ENCODE measurements at regions not wholly inside any gene's neighbourhood (a gene's known extent, or its start where the extent isn't known, plus 50 kb on each side); places are given as distances from the start of the nearest gene placed in this dataset.

DNA sequence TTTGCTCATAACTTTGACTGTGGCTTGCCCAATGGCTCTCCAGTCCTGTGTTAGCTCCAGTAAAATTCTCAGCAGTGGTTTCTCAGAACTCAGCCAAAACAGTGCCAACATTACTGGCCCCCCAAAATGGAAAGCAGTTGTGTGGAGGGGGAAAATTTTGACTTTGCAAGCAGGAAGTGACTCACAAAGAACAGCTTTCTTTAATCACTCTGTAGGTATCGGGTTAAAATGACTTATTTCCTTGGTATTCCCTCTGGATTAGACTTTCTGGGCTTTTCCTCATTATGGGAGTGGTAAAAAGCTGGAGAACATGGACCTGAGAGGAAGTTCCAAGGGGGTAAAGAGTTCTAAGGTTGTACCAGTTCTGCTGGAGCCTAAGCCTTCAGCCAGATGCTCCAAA is 175.7 kb upstream of the RND3 start:
- Histone ChIP-seq H3K9me3 (ENCODE audit: low read depth, low read length) (no peaks in the 10 kb centered on the region), H3K4me1 (ENCODE audit: insufficient read depth, low read length) (peaks cover 12% of the 10 kb centered on the region), H3K4me3 (ENCODE audit: insufficient read depth, low read length) (no peak overlapping the region), H2AFZ (ENCODE audit: low read length) (peak overlapping the region; percentile 58), H3K36me3 (ENCODE audit: insufficient read depth, low read length) (no peaks in the 10 kb centered on the region), H3K27ac (ENCODE audit: low read depth, low read length) (peak overlapping the region; percentile 83), H4K20me1 (ENCODE audit: insufficient read depth, low read length) (no peaks in the 10 kb centered on the region), H3K79me2 (ENCODE audit: insufficient read depth, low read length) (no peaks in the 10 kb centered on the region), H3K4me2 (ENCODE audit: insufficient read depth, low read length) (peak overlapping the region; percentile 5), H3K27me3 (ENCODE audit: insufficient read depth, low read length) (no peaks in the 10 kb centered on the region)
- DNase-seq (ENCODE audit: insufficient read length, low spot score, missing footprints) = no peak
- TF ChIP-seq, protein P1, sequence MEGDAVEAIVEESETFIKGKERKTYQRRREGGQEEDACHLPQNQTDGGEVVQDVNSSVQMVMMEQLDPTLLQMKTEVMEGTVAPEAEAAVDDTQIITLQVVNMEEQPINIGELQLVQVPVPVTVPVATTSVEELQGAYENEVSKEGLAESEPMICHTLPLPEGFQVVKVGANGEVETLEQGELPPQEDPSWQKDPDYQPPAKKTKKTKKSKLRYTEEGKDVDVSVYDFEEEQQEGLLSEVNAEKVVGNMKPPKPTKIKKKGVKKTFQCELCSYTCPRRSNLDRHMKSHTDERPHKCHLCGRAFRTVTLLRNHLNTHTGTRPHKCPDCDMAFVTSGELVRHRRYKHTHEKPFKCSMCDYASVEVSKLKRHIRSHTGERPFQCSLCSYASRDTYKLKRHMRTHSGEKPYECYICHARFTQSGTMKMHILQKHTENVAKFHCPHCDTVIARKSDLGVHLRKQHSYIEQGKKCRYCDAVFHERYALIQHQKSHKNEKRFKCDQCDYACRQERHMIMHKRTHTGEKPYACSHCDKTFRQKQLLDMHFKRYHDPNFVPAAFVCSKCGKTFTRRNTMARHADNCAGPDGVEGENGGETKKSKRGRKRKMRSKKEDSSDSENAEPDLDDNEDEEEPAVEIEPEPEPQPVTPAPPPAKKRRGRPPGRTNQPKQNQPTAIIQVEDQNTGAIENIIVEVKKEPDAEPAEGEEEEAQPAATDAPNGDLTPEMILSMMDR (IDR thresholded peaks at IDR 0.05; ENCODE audit: extremely low read depth, low read depth, low read length) = no peak

DNA sequence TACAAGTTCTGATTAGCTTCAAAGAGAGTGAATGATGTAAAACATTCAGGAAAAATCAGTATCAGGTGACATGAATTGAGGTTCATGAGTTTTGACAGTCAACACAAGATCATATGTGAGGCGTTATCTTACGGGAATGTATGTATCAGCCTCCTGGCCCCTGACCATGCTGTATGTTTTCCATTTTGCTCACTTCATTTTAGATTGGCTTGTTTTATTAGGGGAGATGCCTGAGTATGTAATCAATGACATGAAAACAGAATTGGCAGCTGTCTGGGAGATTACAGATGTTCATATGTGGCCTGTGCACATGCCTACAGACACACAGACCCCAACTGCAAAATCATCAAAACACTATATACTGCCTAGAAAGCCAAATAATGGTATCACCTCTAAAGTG is 168.5 kb upstream of the RND3 start:
- Histone ChIP-seq H3K4me2 (ENCODE audit: insufficient read depth, low read length) (no peak overlapping the region), H3K27me3 (ENCODE audit: insufficient read depth, low read length) (no peaks in the 10 kb centered on the region), H3K79me2 (ENCODE audit: insufficient read depth, low read length) (no peaks in the 10 kb centered on the region), H3K9me3 (ENCODE audit: low read depth, low read length) (no peaks in the 10 kb centered on the region), H2AFZ (ENCODE audit: low read length) (no peak overlapping the region), H3K36me3 (ENCODE audit: insufficient read depth, low read length) (no peaks in the 10 kb centered on the region), H3K27ac (ENCODE audit: low read depth, low read length) (no peak overlapping the region), H3K4me1 (ENCODE audit: insufficient read depth, low read length) (no peaks in the 10 kb centered on the region), H4K20me1 (ENCODE audit: insufficient read depth, low read length) (no peaks in the 10 kb centered on the region), H3K4me3 (ENCODE audit: insufficient read depth, low read length) (no peak overlapping the region)
- no peak for DNase-seq (ENCODE audit: insufficient read length, low spot score, missing footprints)
- TF ChIP-seq, protein P1 (IDR thresholded peaks at IDR 0.05; ENCODE audit: extremely low read depth, low read depth, low read length) = no peak

- no peaks in the 10 kb centered on the region for H3K4me1 ChIP-seq (ENCODE audit: insufficient read depth, low read length)
- H3K79me2 ChIP-seq (ENCODE audit: insufficient read depth, low read length) = no peaks in the 10 kb centered on the region
- H4K20me1 ChIP-seq (ENCODE audit: insufficient read depth, low read length) = no peaks in the 10 kb centered on the region
- no peaks in the 10 kb centered on the region for H3K9me3 ChIP-seq (ENCODE audit: low read depth, low read length)
- TF ChIP-seq, protein P1 (IDR thresholded peaks at IDR 0.05; ENCODE audit: extremely low read depth, low read depth, low read length) = no peak
- H2AFZ ChIP-seq (ENCODE audit: low read length) = no peak overlapping the region
- H3K4me2 ChIP-seq (ENCODE audit: insufficient read depth, low read length) = no peak overlapping the region
- no peak overlapping the region for H3K27ac ChIP-seq (ENCODE audit: low read depth, low read length)
- no peaks in the 10 kb centered on the region for H3K27me3 ChIP-seq (ENCODE audit: insufficient read depth, low read length)
- H3K36me3 ChIP-seq (ENCODE audit: insufficient read depth, low read length) = no peaks in the 10 kb centered on the region
- no peak for DNase-seq (ENCODE audit: insufficient read length, low spot score, missing footprints)
- no peak overlapping the region for H3K4me3 ChIP-seq (ENCODE audit: insufficient read depth, low read length)
Observed at GRCh38 chr2:150653351-150653750, 165.9 kb upstream of the RND3 start.

DNA sequence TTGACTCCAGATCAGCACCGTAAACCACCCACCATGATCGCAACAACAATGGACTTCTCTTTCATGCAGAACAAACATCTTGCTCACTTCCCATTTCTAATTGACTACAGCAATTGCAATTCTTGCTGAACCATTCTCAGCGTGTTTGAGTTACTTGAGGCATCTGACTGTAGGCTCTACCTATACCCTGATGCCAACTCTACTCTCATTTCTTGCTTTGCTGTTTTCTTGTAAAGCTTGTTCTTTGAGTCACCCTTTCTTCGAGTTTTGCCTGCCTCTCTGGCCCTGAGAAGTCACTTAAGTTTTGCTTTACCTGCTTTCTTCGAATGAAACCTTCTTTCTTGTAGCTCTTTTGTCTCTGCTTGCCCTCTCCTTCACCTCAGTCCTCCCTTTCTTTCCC is 160.5 kb upstream of the RND3 start:
- no peaks in the 10 kb centered on the region for H3K9me3 ChIP-seq (ENCODE audit: low read depth, low read length)
- TF ChIP-seq, protein P1 (IDR thresholded peaks at IDR 0.05; ENCODE audit: extremely low read depth, low read depth, low read length) = no peak
- peaks cover 38% of the 10 kb centered on the region for H3K4me1 ChIP-seq (ENCODE audit: insufficient read depth, low read length)
- no peak overlapping the region for H3K27ac ChIP-seq (ENCODE audit: low read depth, low read length)
- no peak for DNase-seq (ENCODE audit: insufficient read length, low spot score, missing footprints)
- H3K4me2 ChIP-seq (ENCODE audit: insufficient read depth, low read length) = no peak overlapping the region
- H3K36me3 ChIP-seq (ENCODE audit: insufficient read depth, low read length) = no peaks in the 10 kb centered on the region
- no peaks in the 10 kb centered on the region for H3K79me2 ChIP-seq (ENCODE audit: insufficient read depth, low read length)
- no peaks in the 10 kb centered on the region for H4K20me1 ChIP-seq (ENCODE audit: insufficient read depth, low read length)
- H3K27me3 ChIP-seq (ENCODE audit: insufficient read depth, low read length) = no peaks in the 10 kb centered on the region
- H2AFZ ChIP-seq (ENCODE audit: low read length) = peak overlapping the region; percentile 47
- H3K4me3 ChIP-seq (ENCODE audit: insufficient read depth, low read length) = no peak overlapping the region

All from osteoblast (primary cell).